ENCODE measurements at regions not wholly inside any gene's neighbourhood (a gene's known extent, or its start where the extent isn't known, plus 50 kb on each side); places are given as distances from the start of the nearest gene placed in this dataset.

DNA sequence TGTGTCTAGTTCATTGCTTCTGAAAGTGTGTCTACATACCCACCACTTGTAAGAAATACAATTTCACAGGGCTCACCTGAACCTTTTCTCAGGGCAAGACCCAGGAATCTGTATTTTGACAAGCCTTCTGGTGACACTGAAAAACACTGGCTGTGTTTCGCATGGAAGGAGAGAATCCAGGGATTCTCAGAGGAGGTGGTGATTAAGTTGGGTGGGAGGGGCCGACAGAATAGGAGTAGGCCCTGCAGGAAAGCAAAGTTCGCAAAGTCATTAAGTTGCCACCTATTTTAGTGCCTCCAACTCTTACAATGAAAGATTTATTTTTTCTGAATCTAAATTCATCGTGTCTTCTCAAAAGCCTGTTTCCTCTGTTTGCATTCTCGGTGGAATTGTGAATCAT is 186.8 kb downstream of the FAT3 start:
- Histone ChIP-seq H3K4me1 (no peaks in the 10 kb centered on the region), H3K9me3 (no peaks in the 10 kb centered on the region), H3K4me3 (no peak overlapping the region), H3K4me2 (no peak overlapping the region), H3K9ac (no peak overlapping the region), H3K36me3 (no peaks in the 10 kb centered on the region), H3K27ac (no peak overlapping the region), H3K27me3 (no peaks in the 10 kb centered on the region), H4K20me1 (no peaks in the 10 kb centered on the region)
- no peak for TF ChIP-seq Cebpa-rat (IDR thresholded peaks at IDR 0.05)

- Histone ChIP-seq H3K9me3 (no peaks in the 10 kb centered on the region), H3K27me3 (no peaks in the 10 kb centered on the region), H3K27ac (no peak overlapping the region), H3K9ac (no peak overlapping the region), H3K4me1 (no peaks in the 10 kb centered on the region), H3K36me3 (no peaks in the 10 kb centered on the region), H3K4me2 (no peak overlapping the region), H4K20me1 (no peaks in the 10 kb centered on the region), H3K4me3 (no peak overlapping the region)
- no peak for TF ChIP-seq Cebpa-rat (IDR thresholded peaks at IDR 0.05)
These were observed 189.3 kb downstream of the FAT3 start for GRCh38 chr11:92413757-92414513.

- H3K27ac ChIP-seq, result no peak overlapping the region
- H3K36me3 ChIP-seq, result no peaks in the 10 kb centered on the region
- H3K9me3 ChIP-seq, result no peaks in the 10 kb centered on the region
- no peaks in the 10 kb centered on the region for H4K20me1 ChIP-seq
- TF ChIP-seq Cebpa-rat (IDR thresholded peaks at IDR 0.05), result no peak
- no peak overlapping the region for H3K4me2 ChIP-seq
- H3K9ac ChIP-seq, result no peak overlapping the region
- no peak overlapping the region for H3K4me3 ChIP-seq
- no peaks in the 10 kb centered on the region for H3K4me1 ChIP-seq
- no peaks in the 10 kb centered on the region for H3K27me3 ChIP-seq
These were observed 192.5 kb downstream of the FAT3 start for GRCh38 chr11:92416971-92417725.

- no peak overlapping the region for H3K9ac ChIP-seq
- TF ChIP-seq Cebpa-rat (IDR thresholded peaks at IDR 0.05), result no peak
- no peak overlapping the region for H3K4me3 ChIP-seq
- no peaks in the 10 kb centered on the region for H3K4me1 ChIP-seq
- H3K9me3 ChIP-seq, result no peaks in the 10 kb centered on the region
- H3K36me3 ChIP-seq, result no peaks in the 10 kb centered on the region
- H4K20me1 ChIP-seq, result no peaks in the 10 kb centered on the region
- no peak overlapping the region for H3K27ac ChIP-seq
- H3K4me2 ChIP-seq, result no peak overlapping the region
- no peaks in the 10 kb centered on the region for H3K27me3 ChIP-seq
These were observed 198.8 kb downstream of the FAT3 start for GRCh38 chr11:92423115-92424034.

- TF ChIP-seq Cebpa-rat (IDR thresholded peaks at IDR 0.05), result no peak
- Histone ChIP-seq H3K9me3 (0 out of 2 replicates have a peak, but pooled peaks cover 3% of the 10 kb centered on the region), H3K4me3 (no peak overlapping the region), H3K27me3 (no peaks in the 10 kb centered on the region), H3K9ac (no peak overlapping the region), H3K4me1 (no peaks in the 10 kb centered on the region), H4K20me1 (no peaks in the 10 kb centered on the region), H3K4me2 (no peak overlapping the region), H3K36me3 (no peaks in the 10 kb centered on the region), H3K27ac (no peak overlapping the region)
These were observed 199.7 kb downstream of the FAT3 start for GRCh38 chr11:92424281-92424680.

- Histone ChIP-seq H3K4me1 (no peaks in the 10 kb centered on the region), H3K27ac (no peak overlapping the region), H3K36me3 (no peaks in the 10 kb centered on the region), H3K9ac (no peak overlapping the region), H3K27me3 (no peaks in the 10 kb centered on the region), H3K4me3 (no peak overlapping the region), H3K4me2 (no peak overlapping the region), H3K9me3 (0 out of 2 replicates have a peak, but pooled peaks cover 5% of the 10 kb centered on the region), H4K20me1 (no peaks in the 10 kb centered on the region)
- TF ChIP-seq Cebpa-rat (IDR thresholded peaks at IDR 0.05), result no peak
These were observed 200.5 kb downstream of the FAT3 start for GRCh38 chr11:92425127-92425526.

GRCh38 chr11:92432515-92432914 is 207.9 kb downstream of the FAT3 start:
- Histone ChIP-seq H3K9me3 (0 out of 2 replicates have a peak, but pooled peaks cover 5% of the 10 kb centered on the region), H3K9ac (no peak overlapping the region), H3K4me1 (no peaks in the 10 kb centered on the region), H3K27me3 (no peaks in the 10 kb centered on the region), H3K4me2 (no peak overlapping the region), H3K27ac (no peak overlapping the region), H3K4me3 (no peak overlapping the region), H3K36me3 (no peaks in the 10 kb centered on the region), H4K20me1 (no peaks in the 10 kb centered on the region)
- TF ChIP-seq Cebpa-rat (IDR thresholded peaks at IDR 0.05), result no peak

GRCh38 chr11:92436034-92436920 is 211.7 kb downstream of the FAT3 start:
- no peaks in the 10 kb centered on the region for H3K27me3 ChIP-seq
- H3K9me3 ChIP-seq, result no peaks in the 10 kb centered on the region
- H3K4me2 ChIP-seq, result no peak overlapping the region
- H3K27ac ChIP-seq, result no peak overlapping the region
- H3K36me3 ChIP-seq, result no peaks in the 10 kb centered on the region
- no peak overlapping the region for H3K9ac ChIP-seq
- H4K20me1 ChIP-seq, result no peaks in the 10 kb centered on the region
- no peak for TF ChIP-seq Cebpa-rat (IDR thresholded peaks at IDR 0.05)
- no peak overlapping the region for H3K4me3 ChIP-seq
- H3K4me1 ChIP-seq, result no peaks in the 10 kb centered on the region

GRCh38 chr11:92439133-92439532 is 214.5 kb downstream of the FAT3 start:
- Histone ChIP-seq H3K9ac (no peak overlapping the region), H3K27ac (no peak overlapping the region), H3K27me3 (no peaks in the 10 kb centered on the region), H4K20me1 (no peaks in the 10 kb centered on the region), H3K4me1 (no peaks in the 10 kb centered on the region), H3K4me3 (no peak overlapping the region), H3K4me2 (no peak overlapping the region), H3K36me3 (no peaks in the 10 kb centered on the region), H3K9me3 (no peaks in the 10 kb centered on the region)
- no peak for TF ChIP-seq Cebpa-rat (IDR thresholded peaks at IDR 0.05)

Measured in BLaER1 (cell line).